Epithelial cell of proximal tubule (primary cell): ENCODE measurements at regions not wholly inside any gene's neighbourhood (a gene's known extent, or its start where the extent isn't known, plus 50 kb on each side); places are given as distances from the start of the nearest gene placed in this dataset.
A peak's percentile ranks its signal among the peaks of the same experiment; 100 is the strongest.
"Not testable (repeated sequence)": the region's sequence is repeated elsewhere in the genome, so short reads cannot be mapped to it uniquely, and the experiment has no call there.

Experiments used
- DNase-seq: peaks from one replicate; pipeline ENCODE4 v3.0.0-alpha.2; 2011; ENCODE audit warnings: low read depth
- H3K4me3 ChIP-seq: 2 replicates; pipeline ENCODE4 v1.5.1; 2011; ENCODE audit warnings: low read depth, mild to moderate bottlenecking, low read length
- TF ChIP-seq, protein P1 (sequence below): conservative IDR thresholded peaks from 2 replicates; pipeline ENCODE4 v1.5.1; 2012; ENCODE audit warnings: low read depth, mild to moderate bottlenecking, low read length

DNA sequence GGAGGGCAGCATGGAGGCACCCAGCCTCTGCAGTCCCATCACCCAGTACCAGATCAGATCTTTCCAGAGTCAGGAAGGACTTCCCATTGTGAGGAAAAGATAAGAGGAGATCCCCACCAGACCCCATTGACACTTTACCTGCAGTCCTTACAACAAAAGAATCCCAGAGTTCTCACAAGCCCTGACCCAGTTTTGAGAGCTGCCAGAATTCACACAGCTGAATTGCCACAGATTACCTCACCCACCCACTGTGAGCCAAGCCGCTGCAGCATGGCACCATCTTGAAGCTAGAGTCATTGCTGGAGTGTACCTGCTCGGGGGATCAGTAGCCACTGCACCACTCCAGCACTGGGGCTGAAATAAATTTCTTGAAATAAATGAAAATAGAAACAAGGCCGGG lies 91.8 kb upstream of the UBASH3B start:
- TF ChIP-seq, protein P1, sequence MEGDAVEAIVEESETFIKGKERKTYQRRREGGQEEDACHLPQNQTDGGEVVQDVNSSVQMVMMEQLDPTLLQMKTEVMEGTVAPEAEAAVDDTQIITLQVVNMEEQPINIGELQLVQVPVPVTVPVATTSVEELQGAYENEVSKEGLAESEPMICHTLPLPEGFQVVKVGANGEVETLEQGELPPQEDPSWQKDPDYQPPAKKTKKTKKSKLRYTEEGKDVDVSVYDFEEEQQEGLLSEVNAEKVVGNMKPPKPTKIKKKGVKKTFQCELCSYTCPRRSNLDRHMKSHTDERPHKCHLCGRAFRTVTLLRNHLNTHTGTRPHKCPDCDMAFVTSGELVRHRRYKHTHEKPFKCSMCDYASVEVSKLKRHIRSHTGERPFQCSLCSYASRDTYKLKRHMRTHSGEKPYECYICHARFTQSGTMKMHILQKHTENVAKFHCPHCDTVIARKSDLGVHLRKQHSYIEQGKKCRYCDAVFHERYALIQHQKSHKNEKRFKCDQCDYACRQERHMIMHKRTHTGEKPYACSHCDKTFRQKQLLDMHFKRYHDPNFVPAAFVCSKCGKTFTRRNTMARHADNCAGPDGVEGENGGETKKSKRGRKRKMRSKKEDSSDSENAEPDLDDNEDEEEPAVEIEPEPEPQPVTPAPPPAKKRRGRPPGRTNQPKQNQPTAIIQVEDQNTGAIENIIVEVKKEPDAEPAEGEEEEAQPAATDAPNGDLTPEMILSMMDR: no peak
- no peak overlapping the region for H3K4me3 ChIP-seq
- no peak for DNase-seq

DNA sequence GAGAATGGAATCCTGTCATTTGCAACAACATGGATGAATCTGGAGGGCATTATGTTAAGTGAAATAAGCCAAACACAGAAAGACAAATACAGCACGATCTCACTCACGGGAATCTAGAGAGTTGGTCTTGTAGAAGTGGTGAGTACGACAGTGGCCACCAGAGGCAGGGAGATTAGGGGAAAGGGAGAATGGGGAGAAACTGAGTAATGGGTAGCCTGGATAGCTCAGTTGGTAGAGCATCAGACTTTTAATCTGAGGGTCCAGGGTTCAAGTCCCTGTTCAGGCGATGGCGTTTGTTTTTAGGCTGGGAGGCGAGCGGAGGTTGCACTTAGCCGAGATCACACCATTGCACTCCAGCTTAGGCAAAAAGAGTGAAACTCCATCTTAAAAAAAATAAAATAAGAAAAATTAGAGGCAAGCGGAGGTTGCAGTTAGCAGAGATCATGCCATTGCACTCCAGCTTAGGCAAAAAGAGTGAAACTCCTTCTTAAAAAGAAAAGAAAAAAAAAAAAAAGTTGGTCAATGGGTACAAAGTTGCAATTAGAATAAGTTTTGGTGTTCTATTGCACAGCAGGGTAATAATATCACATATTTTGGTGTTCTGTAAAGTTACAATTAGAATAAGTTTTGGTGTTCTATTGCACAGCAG lies 95.7 kb upstream of the UBASH3B start:
- DNase-seq: no peak
- TF ChIP-seq, protein P1: no peak
- H3K4me3 ChIP-seq: no peak overlapping the region

DNA sequence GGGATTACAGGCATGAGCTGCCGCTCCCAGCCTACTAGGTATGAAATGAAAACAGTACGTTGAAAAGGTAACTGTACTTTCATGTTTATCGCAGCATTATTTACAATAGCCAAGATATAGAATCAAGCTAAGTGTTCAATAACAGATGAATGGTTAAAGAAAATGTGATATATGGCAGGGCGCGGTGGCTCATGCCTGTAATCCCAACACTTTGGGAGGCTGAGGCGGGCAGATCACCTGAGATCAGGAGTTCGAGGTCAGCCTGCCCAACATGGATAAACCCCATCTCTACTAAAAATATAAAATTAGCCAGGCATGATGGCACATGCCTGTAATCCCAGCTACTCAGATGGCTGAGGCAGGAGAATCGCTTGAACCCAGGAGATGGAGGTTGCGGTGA lies 96.3 kb upstream of the UBASH3B start:
- H3K4me3 ChIP-seq, DNase-seq: not testable (repeated sequence)

DNA sequence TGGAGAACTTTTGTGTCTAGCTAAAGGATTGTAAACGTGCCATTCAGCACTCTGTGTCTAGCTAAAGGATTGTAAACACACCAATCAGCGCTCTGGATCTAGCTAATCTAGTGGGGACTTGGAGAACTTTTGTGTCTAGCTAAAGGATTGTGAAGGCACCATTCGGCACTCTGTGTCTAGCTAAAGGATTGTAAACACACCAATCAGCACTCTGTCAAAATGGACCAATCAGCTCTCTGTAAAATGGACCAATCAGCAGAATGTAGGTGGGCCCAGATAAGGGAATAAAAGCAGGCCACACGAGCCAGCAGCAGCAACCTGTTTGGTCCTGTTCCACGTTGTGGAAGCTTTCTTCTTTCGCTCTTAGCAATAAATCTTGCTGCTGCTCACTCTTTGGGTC lies 98.4 kb upstream of the UBASH3B start:
- peak overlapping the region; percentile 34 for H3K4me3 ChIP-seq
- DNase-seq: not testable (repeated sequence)

DNA sequence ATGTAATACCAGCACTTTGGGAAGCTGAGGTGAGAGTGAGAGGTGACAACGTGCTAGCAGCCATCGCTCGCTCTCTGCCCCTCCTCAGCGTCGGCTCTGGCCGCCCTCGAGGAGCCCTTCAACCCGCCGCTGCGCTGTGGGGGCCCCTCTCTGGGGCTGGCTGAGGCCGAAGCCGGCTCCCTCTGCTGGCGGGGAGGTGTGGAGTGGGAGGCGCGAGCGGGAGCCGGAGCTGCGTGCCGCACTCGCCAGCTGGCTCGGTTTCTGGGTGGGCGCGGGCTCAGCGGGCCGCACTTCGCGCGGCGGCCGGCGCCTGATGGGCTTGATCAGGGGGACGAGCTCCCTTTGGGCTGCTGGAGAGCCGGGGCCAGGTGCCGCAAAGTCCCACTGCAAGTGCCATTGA lies 98.9 kb upstream of the UBASH3B start:
- TF ChIP-seq, protein P1: peak; percentile 48
- peak overlapping the region; percentile 34 for H3K4me3 ChIP-seq
- DNase-seq: no peak

DNA sequence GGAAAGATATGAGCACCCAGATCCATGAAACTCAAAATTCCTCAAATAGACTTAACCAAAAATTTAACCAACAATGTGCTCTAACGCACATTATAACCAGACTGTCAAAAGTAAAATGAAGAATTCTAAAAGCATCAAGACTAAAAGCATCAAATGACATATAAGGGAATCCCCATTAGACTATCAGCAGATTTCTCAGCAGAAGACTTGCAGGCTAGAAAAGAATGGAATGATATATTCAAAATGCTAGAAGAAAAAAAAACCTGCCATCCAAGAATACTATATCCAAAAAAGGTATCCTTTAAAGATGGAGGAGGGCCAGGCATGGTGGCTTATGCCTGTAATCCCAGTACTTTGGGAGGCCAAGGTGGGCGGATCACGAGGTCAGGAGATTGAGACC lies 117.5 kb upstream of the UBASH3B start:
- H3K4me3 ChIP-seq: no peak overlapping the region
- no peak for DNase-seq
- TF ChIP-seq, protein P1: no peak

DNA sequence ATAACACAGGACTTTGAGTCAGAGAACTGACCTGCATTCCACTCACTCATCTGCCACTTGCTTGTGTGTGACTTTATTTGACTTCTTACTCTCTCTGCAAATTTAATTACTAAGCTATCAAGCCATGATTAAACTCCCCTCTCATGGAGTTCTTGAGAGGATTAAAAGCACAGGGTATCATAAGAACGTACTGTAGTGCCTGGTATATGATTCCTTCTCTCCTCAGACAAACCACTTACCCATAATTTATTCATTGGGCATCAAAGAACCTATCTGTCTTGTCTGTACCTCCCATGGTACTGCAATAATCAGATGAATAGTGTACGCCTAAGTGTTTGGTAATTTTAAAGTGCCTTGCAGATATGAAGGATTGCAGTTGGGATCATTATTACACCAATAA lies 130.6 kb upstream of the UBASH3B start:
- TF ChIP-seq, protein P1: no peak
- H3K4me3 ChIP-seq: no peak overlapping the region
- DNase-seq: no peak

DNA sequence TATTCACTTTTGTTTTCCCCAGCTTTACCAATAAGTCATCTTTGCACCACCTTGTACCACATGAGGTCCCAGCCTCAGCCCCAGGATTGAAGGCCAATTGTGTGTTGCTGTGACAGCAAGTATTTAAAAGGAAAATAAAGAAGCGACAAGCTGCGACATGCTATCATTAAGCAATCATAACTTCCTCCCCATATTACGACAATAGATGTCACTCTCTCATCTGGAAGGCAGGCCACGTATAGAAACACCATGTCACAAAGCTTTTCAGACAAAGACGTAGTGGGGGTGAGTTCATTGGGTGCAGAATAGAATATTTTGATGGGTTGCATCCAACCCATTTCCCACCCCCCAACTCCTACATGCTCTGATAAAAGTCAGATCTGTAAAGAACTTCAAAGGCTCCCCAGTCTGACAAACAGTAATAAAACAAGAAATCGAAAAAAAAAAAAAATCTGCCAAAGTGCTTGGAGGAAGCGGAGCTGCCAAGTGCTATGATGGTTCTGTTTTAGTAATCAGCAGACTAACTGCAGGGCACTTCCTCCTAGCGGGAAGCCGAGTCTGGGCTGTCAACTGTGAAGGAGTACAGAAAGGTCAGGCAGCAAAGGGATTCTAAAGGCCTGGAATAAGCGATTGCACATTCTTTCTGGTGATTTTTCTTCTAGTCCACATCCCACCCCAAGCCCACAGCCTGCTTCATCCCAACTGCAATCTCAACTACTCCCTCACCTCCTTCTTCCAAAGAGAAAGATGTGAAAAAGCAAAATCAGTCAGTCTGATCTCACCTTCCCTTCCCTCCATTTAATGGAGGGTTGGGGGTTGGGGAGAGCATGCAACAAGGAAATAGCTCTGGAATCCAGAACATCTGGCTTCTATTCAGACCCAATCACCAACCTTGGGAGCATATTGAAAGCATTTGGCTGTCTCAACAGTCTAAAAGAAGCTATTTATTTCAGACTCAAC lies 131.4 kb upstream of the UBASH3B start:
- DNase-seq: no peak
- no peak overlapping the region for H3K4me3 ChIP-seq
- TF ChIP-seq, protein P1: no peak
